ENCODE measurements at regions not wholly inside any gene's neighbourhood (a gene's known extent, or its start where the extent isn't known, plus 50 kb on each side); places are given as distances from the start of the nearest gene placed in this dataset.

DNA sequence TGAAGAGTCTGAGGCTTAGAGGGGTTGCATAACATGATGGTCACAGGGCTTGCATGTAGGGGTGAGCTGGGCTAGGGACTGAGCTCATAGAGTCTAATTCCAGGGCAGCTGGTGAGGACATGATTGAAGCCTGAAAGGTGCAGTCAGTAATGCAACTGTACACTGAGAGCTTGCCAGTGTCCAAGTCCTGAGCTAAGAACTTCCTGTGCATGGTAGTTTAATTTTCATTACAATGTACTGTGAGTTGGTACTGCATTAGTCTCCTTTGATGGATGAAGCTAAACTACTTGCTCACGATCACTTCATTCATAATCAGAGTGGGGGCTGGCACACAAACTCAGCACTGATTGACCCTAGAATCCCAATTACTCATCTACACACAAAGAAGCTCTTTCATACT, 156.4 kb upstream of the CRBN start:
- TF ChIP-seq, protein P1, sequence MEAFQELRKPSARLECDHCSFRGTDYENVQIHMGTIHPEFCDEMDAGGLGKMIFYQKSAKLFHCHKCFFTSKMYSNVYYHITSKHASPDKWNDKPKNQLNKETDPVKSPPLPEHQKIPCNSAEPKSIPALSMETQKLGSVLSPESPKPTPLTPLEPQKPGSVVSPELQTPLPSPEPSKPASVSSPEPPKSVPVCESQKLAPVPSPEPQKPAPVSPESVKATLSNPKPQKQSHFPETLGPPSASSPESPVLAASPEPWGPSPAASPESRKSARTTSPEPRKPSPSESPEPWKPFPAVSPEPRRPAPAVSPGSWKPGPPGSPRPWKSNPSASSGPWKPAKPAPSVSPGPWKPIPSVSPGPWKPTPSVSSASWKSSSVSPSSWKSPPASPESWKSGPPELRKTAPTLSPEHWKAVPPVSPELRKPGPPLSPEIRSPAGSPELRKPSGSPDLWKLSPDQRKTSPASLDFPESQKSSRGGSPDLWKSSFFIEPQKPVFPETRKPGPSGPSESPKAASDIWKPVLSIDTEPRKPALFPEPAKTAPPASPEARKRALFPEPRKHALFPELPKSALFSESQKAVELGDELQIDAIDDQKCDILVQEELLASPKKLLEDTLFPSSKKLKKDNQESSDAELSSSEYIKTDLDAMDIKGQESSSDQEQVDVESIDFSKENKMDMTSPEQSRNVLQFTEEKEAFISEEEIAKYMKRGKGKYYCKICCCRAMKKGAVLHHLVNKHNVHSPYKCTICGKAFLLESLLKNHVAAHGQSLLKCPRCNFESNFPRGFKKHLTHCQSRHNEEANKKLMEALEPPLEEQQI (IDR thresholded peaks at IDR 0.05) = no peak
- no peak for TF ChIP-seq EHMT2 (IDR thresholded peaks at IDR 0.05)
- TF ChIP-seq, protein P2, sequence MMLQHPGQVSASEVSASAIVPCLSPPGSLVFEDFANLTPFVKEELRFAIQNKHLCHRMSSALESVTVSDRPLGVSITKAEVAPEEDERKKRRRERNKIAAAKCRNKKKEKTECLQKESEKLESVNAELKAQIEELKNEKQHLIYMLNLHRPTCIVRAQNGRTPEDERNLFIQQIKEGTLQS (IDR thresholded peaks at IDR 0.05) = no peak
- TF ChIP-seq, protein P2 (CRISPR knock-in tag; conservative IDR thresholded peaks at IDR 0.05) = no peak
- no peak for TF ChIP-seq OTX1 (CRISPR knock-in tag; IDR thresholded peaks at IDR 0.05)
- no peak for TF ChIP-seq ZNF830 (CRISPR knock-in tag; IDR thresholded peaks at IDR 0.05)
- TF ChIP-seq, protein P3, sequence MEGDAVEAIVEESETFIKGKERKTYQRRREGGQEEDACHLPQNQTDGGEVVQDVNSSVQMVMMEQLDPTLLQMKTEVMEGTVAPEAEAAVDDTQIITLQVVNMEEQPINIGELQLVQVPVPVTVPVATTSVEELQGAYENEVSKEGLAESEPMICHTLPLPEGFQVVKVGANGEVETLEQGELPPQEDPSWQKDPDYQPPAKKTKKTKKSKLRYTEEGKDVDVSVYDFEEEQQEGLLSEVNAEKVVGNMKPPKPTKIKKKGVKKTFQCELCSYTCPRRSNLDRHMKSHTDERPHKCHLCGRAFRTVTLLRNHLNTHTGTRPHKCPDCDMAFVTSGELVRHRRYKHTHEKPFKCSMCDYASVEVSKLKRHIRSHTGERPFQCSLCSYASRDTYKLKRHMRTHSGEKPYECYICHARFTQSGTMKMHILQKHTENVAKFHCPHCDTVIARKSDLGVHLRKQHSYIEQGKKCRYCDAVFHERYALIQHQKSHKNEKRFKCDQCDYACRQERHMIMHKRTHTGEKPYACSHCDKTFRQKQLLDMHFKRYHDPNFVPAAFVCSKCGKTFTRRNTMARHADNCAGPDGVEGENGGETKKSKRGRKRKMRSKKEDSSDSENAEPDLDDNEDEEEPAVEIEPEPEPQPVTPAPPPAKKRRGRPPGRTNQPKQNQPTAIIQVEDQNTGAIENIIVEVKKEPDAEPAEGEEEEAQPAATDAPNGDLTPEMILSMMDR (IDR thresholded peaks at IDR 0.05 in 2 of 3, conservative IDR thresholded peaks at IDR 0.05 in 1 of 3; ENCODE audit: insufficient read depth in 2 of 3, low read depth in 1 of 3, low read length in 3 of 3) = no peak
- TF ChIP-seq MED1 (CRISPR knock-in tag; IDR thresholded peaks at IDR 0.05; ENCODE audit: borderline replicate concordance) = no peak
- TF ChIP-seq POLR2AphosphoS5 (IDR thresholded peaks at IDR 0.05; ENCODE audit: control insufficient read depth, insufficient read depth, low read depth, low read length) = no peak
- no peak for TF ChIP-seq JUNB (CRISPR knock-in tag; conservative IDR thresholded peaks at IDR 0.05)
- TF ChIP-seq, protein P4, sequence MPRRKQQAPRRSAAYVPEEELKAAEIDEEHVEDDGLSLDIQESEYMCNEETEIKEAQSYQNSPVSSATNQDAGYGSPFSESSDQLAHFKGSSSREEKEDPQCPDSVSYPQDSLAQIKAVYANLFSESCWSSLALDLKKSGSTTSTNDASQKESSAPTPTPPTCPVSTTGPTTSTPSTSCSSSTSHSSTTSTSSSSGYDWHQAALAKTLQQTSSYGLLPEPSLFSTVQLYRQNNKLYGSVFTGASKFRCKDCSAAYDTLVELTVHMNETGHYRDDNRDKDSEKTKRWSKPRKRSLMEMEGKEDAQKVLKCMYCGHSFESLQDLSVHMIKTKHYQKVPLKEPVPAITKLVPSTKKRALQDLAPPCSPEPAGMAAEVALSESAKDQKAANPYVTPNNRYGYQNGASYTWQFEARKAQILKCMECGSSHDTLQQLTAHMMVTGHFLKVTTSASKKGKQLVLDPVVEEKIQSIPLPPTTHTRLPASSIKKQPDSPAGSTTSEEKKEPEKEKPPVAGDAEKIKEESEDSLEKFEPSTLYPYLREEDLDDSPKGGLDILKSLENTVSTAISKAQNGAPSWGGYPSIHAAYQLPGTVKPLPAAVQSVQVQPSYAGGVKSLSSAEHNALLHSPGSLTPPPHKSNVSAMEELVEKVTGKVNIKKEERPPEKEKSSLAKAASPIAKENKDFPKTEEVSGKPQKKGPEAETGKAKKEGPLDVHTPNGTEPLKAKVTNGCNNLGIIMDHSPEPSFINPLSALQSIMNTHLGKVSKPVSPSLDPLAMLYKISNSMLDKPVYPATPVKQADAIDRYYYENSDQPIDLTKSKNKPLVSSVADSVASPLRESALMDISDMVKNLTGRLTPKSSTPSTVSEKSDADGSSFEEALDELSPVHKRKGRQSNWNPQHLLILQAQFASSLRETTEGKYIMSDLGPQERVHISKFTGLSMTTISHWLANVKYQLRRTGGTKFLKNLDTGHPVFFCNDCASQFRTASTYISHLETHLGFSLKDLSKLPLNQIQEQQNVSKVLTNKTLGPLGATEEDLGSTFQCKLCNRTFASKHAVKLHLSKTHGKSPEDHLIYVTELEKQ (CRISPR knock-in tag; IDR thresholded peaks at IDR 0.05) = no peak
- TF ChIP-seq, protein P5, sequence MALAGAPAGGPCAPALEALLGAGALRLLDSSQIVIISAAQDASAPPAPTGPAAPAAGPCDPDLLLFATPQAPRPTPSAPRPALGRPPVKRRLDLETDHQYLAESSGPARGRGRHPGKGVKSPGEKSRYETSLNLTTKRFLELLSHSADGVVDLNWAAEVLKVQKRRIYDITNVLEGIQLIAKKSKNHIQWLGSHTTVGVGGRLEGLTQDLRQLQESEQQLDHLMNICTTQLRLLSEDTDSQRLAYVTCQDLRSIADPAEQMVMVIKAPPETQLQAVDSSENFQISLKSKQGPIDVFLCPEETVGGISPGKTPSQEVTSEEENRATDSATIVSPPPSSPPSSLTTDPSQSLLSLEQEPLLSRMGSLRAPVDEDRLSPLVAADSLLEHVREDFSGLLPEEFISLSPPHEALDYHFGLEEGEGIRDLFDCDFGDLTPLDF (CRISPR knock-in tag; IDR thresholded peaks at IDR 0.05) = no peak
- no peak for TF ChIP-seq ZNF165 (CRISPR knock-in tag; IDR thresholded peaks at IDR 0.05; ENCODE audit: borderline replicate concordance)

All from K562 (cell line).